Liver (tissue), 8 donors: ENCODE measurements at regions not wholly inside any gene's neighbourhood (a gene's known extent, or its start where the extent isn't known, plus 50 kb on each side); places are given as distances from the start of the nearest gene placed in this dataset.

Experiments
- DNase-seq: peaks from one replicate; pipeline ENCODE4 v3.0.0-alpha.2; 2017; ENCODE audit warnings: low spot score
- H3K27ac ChIP-seq, 2 donors: one replicate each; pipeline ENCODE4 v1.7.0; 2013; ENCODE audit warnings: inconsistent platforms in 2 of 2, low read length in 2 of 2, control low read depth in 1 of 2, low read depth in 1 of 2, mild to moderate bottlenecking in 1 of 2
- H3K27me3 ChIP-seq, 4 donors: one replicate each; pipeline versions ENCODE4 v1.6.1 to v1.7.0; 2013; ENCODE audit warnings: low read length in 3 of 4, inconsistent platforms in 1 of 4, mild to moderate bottlenecking in 1 of 4, moderate library complexity in 1 of 4; ENCODE audit not compliant: control insufficient read depth in 4 of 4, insufficient read depth in 4 of 4
- H3K36me3 ChIP-seq, 4 donors: one replicate each; pipeline versions ENCODE4 v1.6.1 to v1.7.0; 2013; ENCODE audit warnings: low read length in 3 of 4, mild to moderate bottlenecking in 3 of 4, low read depth in 1 of 4, moderate library complexity in 1 of 4; ENCODE audit not compliant: control insufficient read depth in 4 of 4, insufficient read depth in 3 of 4
- H3K4me1 ChIP-seq, 4 donors: one replicate each; pipeline versions ENCODE4 v1.6.1 to v1.7.0; 2013; ENCODE audit warnings: low read length in 3 of 4, mild to moderate bottlenecking in 3 of 4, moderate library complexity in 1 of 4; ENCODE audit not compliant: control insufficient read depth in 4 of 4, insufficient read depth in 4 of 4
- H3K4me3 ChIP-seq, 3 donors: one replicate each; pipeline versions ENCODE4 v1.6.1 to v1.7.0; 2013; ENCODE audit warnings: low read length in 3 of 3, control low read depth in 1 of 3, low read depth in 1 of 3, mild to moderate bottlenecking in 1 of 3
- H3K9ac ChIP-seq, 2 donors: one replicate each; pipeline ENCODE4 v1.7.0; 2013; ENCODE audit warnings: low read length in 2 of 2, mild to moderate bottlenecking in 2 of 2, moderate library complexity in 2 of 2, control low read depth in 1 of 2, low read depth in 1 of 2
- H3K9me3 ChIP-seq, 4 donors: one replicate each; pipeline versions ENCODE4 v1.6.1 to v1.7.0; 2013; ENCODE audit warnings: low read length in 3 of 4; ENCODE audit not compliant: control insufficient read depth in 4 of 4
- ATF3 ChIP-seq: IDR thresholded peaks from 2 replicates; pipeline ENCODE4 v1.6.1; 2016; ENCODE audit warnings: antibody characterized with exemption
- CTCF ChIP-seq: fragments of 150-350 bp; IDR thresholded peaks from 2 replicates; pipeline ENCODE4 v1.5.1; 2017; ENCODE audit warnings: improper control_type of control experiment, low read depth, low read length; ENCODE audit not compliant: missing input control
- EGR1 ChIP-seq, 2 donors: IDR thresholded peaks; 2 replicates each; pipeline ENCODE4 v1.6.1; 2016 to 2018; ENCODE audit warnings: antibody characterized with exemption in 2 of 2, low read depth in 2 of 2
- FOXA1 ChIP-seq: IDR thresholded peaks from 2 replicates; pipeline ENCODE4 v1.6.1; 2016; ENCODE audit warnings: antibody characterized with exemption
- FOXA2 ChIP-seq: IDR thresholded peaks from 2 replicates; pipeline ENCODE4 v1.6.1; 2016; ENCODE audit warnings: antibody characterized with exemption
- GABPA ChIP-seq, 2 donors: IDR thresholded peaks in 1 of 2; conservative IDR thresholded peaks in 1 of 2; 2 replicates each; pipeline ENCODE4 v1.6.1; 2016; ENCODE audit warnings: antibody characterized with exemption in 2 of 2, mild to moderate bottlenecking in 1 of 2, moderate library complexity in 1 of 2
- HNF4A ChIP-seq, 2 donors: conservative IDR thresholded peaks; 2 replicates each; pipeline ENCODE4 v1.6.1; 2016; ENCODE audit warnings: antibody characterized with exemption in 2 of 2, mild to moderate bottlenecking in 2 of 2
- HNF4G ChIP-seq: IDR thresholded peaks from 2 replicates; pipeline ENCODE4 v1.6.1; 2016; ENCODE audit warnings: antibody characterized with exemption
- JUND ChIP-seq, 2 donors: IDR thresholded peaks; 2 replicates each; pipeline ENCODE4 v1.6.1; 2016; ENCODE audit warnings: antibody characterized with exemption in 2 of 2
- MAX ChIP-seq: IDR thresholded peaks from 2 replicates; pipeline ENCODE4 v1.6.1; 2016; ENCODE audit warnings: antibody characterized with exemption
- NR2F2 ChIP-seq: IDR thresholded peaks from 2 replicates; pipeline ENCODE4 v1.6.1; 2016; ENCODE audit warnings: antibody characterized with exemption
- RAD21 ChIP-seq, 2 donors: IDR thresholded peaks; 2 replicates each; pipeline ENCODE4 v1.6.1; 2016; ENCODE audit warnings: antibody characterized with exemption in 2 of 2, mild to moderate bottlenecking in 2 of 2
- REST ChIP-seq: IDR thresholded peaks from 2 replicates; pipeline ENCODE4 v1.6.1; 2016; ENCODE audit warnings: antibody characterized with exemption, mild to moderate bottlenecking
- RXRA ChIP-seq, 2 donors: IDR thresholded peaks; 2 replicates each; pipeline ENCODE4 v1.6.1; 2017 to 2018; ENCODE audit warnings: antibody characterized with exemption in 2 of 2, mild to moderate bottlenecking in 1 of 2
- SP1 ChIP-seq: IDR thresholded peaks from 2 replicates; pipeline ENCODE4 v1.6.1; 2018; ENCODE audit warnings: antibody characterized with exemption, mild to moderate bottlenecking
- TAF1 ChIP-seq: conservative IDR thresholded peaks from 2 replicates; pipeline ENCODE4 v1.6.1; 2016; ENCODE audit warnings: antibody characterized with exemption, mild to moderate bottlenecking
- YY1 ChIP-seq: IDR thresholded peaks from 2 replicates; pipeline ENCODE4 v1.6.1; 2016; ENCODE audit warnings: antibody characterized with exemption, mild to moderate bottlenecking
- ZBTB33 ChIP-seq: IDR thresholded peaks from 2 replicates; pipeline ENCODE4 v1.6.1; 2016; ENCODE audit warnings: antibody characterized with exemption
- WGBS: extraction: QIAGEN DNeasy Blood & Tissue Kit; methylation state at CpG from one replicate; pipeline ENCODE4 v1.1.7; 2013; 5-methylcytosine and 5-hydroxymethylcytosine counted together
- donor health status: healthy.
- donor health status: healthy.
- donor health status: healthy.
- donor health status: healthy.
- donor health status: healthy.

- H3K4me1 ChIP-seq = no peaks in the 10 kb centered on the region
- DNase-seq = no peak
- WGBS = 85% methylated on average over 1 of the region's 1 CpG
- no peak for TF ChIP-seq NR2F2
- no peak for TF ChIP-seq HNF4G
- TF ChIP-seq SP1 = no peak
- TF ChIP-seq FOXA2 = no peak
- TF ChIP-seq ZBTB33 = no peak
- TF ChIP-seq YY1 = no peak
- TF ChIP-seq FOXA1 = no peak
- no peak for TF ChIP-seq HNF4A (conservative IDR thresholded peaks at IDR 0.05)
- no peak for TF ChIP-seq RAD21 (IDR thresholded peaks at IDR 0.05)
- TF ChIP-seq CTCF = no peak
- no peak for TF ChIP-seq TAF1
- TF ChIP-seq ATF3 = no peak
- TF ChIP-seq REST = no peak
- TF ChIP-seq EGR1 (IDR thresholded peaks at IDR 0.05; ENCODE audit: low read depth in 2 of 2) = no peak
- TF ChIP-seq RXRA (IDR thresholded peaks at IDR 0.05) = no peak
- TF ChIP-seq MAX = no peak
- no peak for TF ChIP-seq GABPA (IDR thresholded peaks at IDR 0.05 in 1 of 2, conservative IDR thresholded peaks at IDR 0.05 in 1 of 2)
- TF ChIP-seq JUND (IDR thresholded peaks at IDR 0.05) = no peak
- H3K4me3 ChIP-seq = no peak overlapping the region
- no peaks in the 10 kb centered on the region for H3K27me3 ChIP-seq
- H3K9me3 ChIP-seq = no peaks in the 10 kb centered on the region
- no peak overlapping the region for H3K27ac ChIP-seq
- H3K9ac ChIP-seq = no peak overlapping the region
- no peaks in the 10 kb centered on the region for H3K36me3 ChIP-seq
These were observed 651.7 kb upstream of the CCNG1 start for GRCh38 chr5:162785673-162786072.

GRCh38 chr5:162786234-162786633, 651.2 kb upstream of the CCNG1 start:
- Histone ChIP-seq H3K4me1 (no peaks in the 10 kb centered on the region), H3K27me3 (no peaks in the 10 kb centered on the region)
- 96% methylated on average over 1 of the region's 1 CpG for WGBS

More at GRCh38 chr5:162786234-162786633, 651.2 kb upstream of the CCNG1 start:
- Histone ChIP-seq H3K9me3 (no peaks in the 10 kb centered on the region), H3K36me3 (no peaks in the 10 kb centered on the region), H3K4me3 (no peak overlapping the region), H3K9ac (no peak overlapping the region), H3K27ac (no peak overlapping the region)
- DNase-seq = no peak
- TF ChIP-seq SP1 = no peak
- TF ChIP-seq ATF3 = no peak
- TF ChIP-seq EGR1 (IDR thresholded peaks at IDR 0.05; ENCODE audit: low read depth in 2 of 2) = no peak
- TF ChIP-seq CTCF = no peak
- TF ChIP-seq FOXA2 = no peak
- no peak for TF ChIP-seq HNF4A (conservative IDR thresholded peaks at IDR 0.05)
- no peak for TF ChIP-seq MAX
- TF ChIP-seq ZBTB33 = no peak
- no peak for TF ChIP-seq JUND (IDR thresholded peaks at IDR 0.05)
